H1 (cell line): ENCODE measurements at regions not wholly inside any gene's neighbourhood (a gene's known extent, or its start where the extent isn't known, plus 50 kb on each side); places are given as distances from the start of the nearest gene placed in this dataset.

ENCODE experiments used
- CTCF ChIA-PET: fragments of 300-600 bp; sonication (Branson Sonifier 250); formaldehyde crosslinking; loops from one replicate; lab custom pipeline; 2021; ENCODE audit not compliant: partially characterized antibody; lab: Charles Lee
- POLR2A ChIA-PET: fragments of 300-600 bp; sonication (Branson Sonifier 250); formaldehyde crosslinking; loops from one replicate; lab custom pipeline; 2021; ENCODE audit warnings: inconsistent platforms; ENCODE audit not compliant: partially characterized antibody; lab: Charles Lee
- DNase-seq, 2 experiments: peaks; one replicate each; pipeline versions ENCODE4 v3.0.0 to v3.0.0-alpha.2; 2010 to 2022; ENCODE audit warnings: low spot score in 2 of 2, low read depth in 1 of 2, mixed read lengths in 1 of 2
- FAIRE-seq: peaks from 2 replicates; lab custom pipeline; 2011; peaks lifted over from hg19 to GRCh38; lab: Jason Lieb, UNC
- H2AFZ ChIP-seq: 2 replicates; pipeline ENCODE4 v1.8.1; 2012; ENCODE audit warnings: low read length, inconsistent platforms
- H2AK5ac ChIP-seq: 2 replicates; pipeline ENCODE4 v1.6.1; 2013; ENCODE audit warnings: low read depth, low read length
- H2BK120ac ChIP-seq: replicated peaks from 2 replicates; pipeline ENCODE3; 2013; ENCODE audit warnings: low read depth, low read length, inconsistent platforms
- H2BK12ac ChIP-seq: 2 replicates; pipeline ENCODE4 v1.6.1; 2013; ENCODE audit warnings: low read depth, low read length
- H2BK15ac ChIP-seq: 2 replicates; pipeline ENCODE4 v1.6.1; 2013; ENCODE audit warnings: low read length
- H2BK20ac ChIP-seq: 2 replicates; pipeline ENCODE4 v1.6.1; 2013; ENCODE audit warnings: low read length
- H2BK5ac ChIP-seq: 2 replicates; pipeline ENCODE4 v1.6.1; 2013; ENCODE audit warnings: low read depth, low read length
- H3K14ac ChIP-seq: 2 replicates; pipeline ENCODE4 v1.6.1; 2013; ENCODE audit warnings: inconsistent platforms; ENCODE audit not compliant: insufficient read length
- H3K18ac ChIP-seq: 2 replicates; pipeline ENCODE4 v1.6.1; 2013; ENCODE audit warnings: low read length; ENCODE audit errors: extremely low read depth
- H3K23ac ChIP-seq: 2 replicates; pipeline ENCODE4 v1.6.1; 2013; ENCODE audit warnings: inconsistent platforms; ENCODE audit not compliant: insufficient read length
- H3K23me2 ChIP-seq: 2 replicates; pipeline ENCODE4 v1.6.1; 2013; ENCODE audit warnings: low read depth, low read length
- H3K27ac ChIP-seq: 2 replicates; pipeline ENCODE4 v1.6.1; 2011; ENCODE audit warnings: low read depth, low read length, inconsistent platforms
- H3K27me3 ChIP-seq, 4 experiments: replicated peaks in 1 of 4; 1 replicate in 1 of 4; 2 replicates in 3 of 4; pipeline versions ENCODE4 v1.6.1 to v1.8.1; 2011 to 2013; ENCODE audit warnings: low read length in 3 of 4, mild to moderate bottlenecking in 3 of 4, inconsistent platforms in 2 of 4, mixed read lengths in 2 of 4, moderate library complexity in 1 of 4; ENCODE audit not compliant: control insufficient read depth in 3 of 4, insufficient read depth in 3 of 4; ENCODE audit errors: extremely low read depth in 1 of 4
- H3K36me3 ChIP-seq, 4 experiments: 2 replicates each; pipeline versions ENCODE4 v1.6.1 to v1.8.1; 2011 to 2013; ENCODE audit warnings: mild to moderate bottlenecking in 4 of 4, low read length in 3 of 4, moderate library complexity in 2 of 4, control low read depth in 1 of 4, inconsistent platforms in 1 of 4; ENCODE audit not compliant: insufficient read depth in 4 of 4, control insufficient read depth in 2 of 4
- H3K4ac ChIP-seq: replicated peaks from 2 replicates; pipeline ENCODE3; 2013; ENCODE audit warnings: low read length, low read depth, mixed read lengths, inconsistent platforms; ENCODE audit not compliant: insufficient read length
- H3K4me1 ChIP-seq, 4 experiments: replicated peaks in 1 of 4; 1 replicate in 1 of 4; 2 replicates in 3 of 4; pipeline versions ENCODE4 v1.6.1 to v1.8.1; 2011 to 2013; ENCODE audit warnings: low read length in 3 of 4, inconsistent platforms in 2 of 4, mixed read lengths in 1 of 4; ENCODE audit not compliant: insufficient read depth in 4 of 4, control insufficient read depth in 3 of 4
- H3K4me2 ChIP-seq, 2 experiments: 2 replicates each; pipeline versions ENCODE4 v1.6.1 to v1.8.1; 2011 to 2013; ENCODE audit warnings: low read depth in 2 of 2, low read length in 2 of 2, control low read depth in 1 of 2, inconsistent platforms in 1 of 2, mild to moderate bottlenecking in 1 of 2; ENCODE audit not compliant: insufficient read depth in 1 of 2
- H3K4me3 ChIP-seq, 4 experiments: fragments of 200-600, 300-600 bp in 1 of 4; sonication (generic), shearing (Covaris generic), sonication (Bioruptor Twin) in 1 of 4; 2 replicates each; pipeline versions ENCODE4 v1.5.1 to v1.8.1; 2011 to 2016; ENCODE audit warnings: low read length in 4 of 4, low read depth in 3 of 4, control low read depth in 2 of 4, inconsistent platforms in 2 of 4, mild to moderate bottlenecking in 2 of 4, mixed read lengths in 1 of 4, moderate library complexity in 1 of 4; ENCODE audit not compliant: insufficient read depth in 2 of 4; ENCODE audit errors: extremely low read depth in 1 of 4
- H3K56ac ChIP-seq: replicated peaks from 2 replicates; pipeline ENCODE3; 2013; ENCODE audit warnings: low read depth, mild to moderate bottlenecking, mixed read lengths, low read length, inconsistent platforms; ENCODE audit not compliant: insufficient read length
- H3K79me1 ChIP-seq: 2 replicates; pipeline ENCODE4 v1.6.1; 2013; ENCODE audit warnings: low read depth, low read length, control low read depth
- H3K79me2 ChIP-seq, 2 experiments: 2 replicates each; pipeline versions ENCODE4 v1.6.1 to v1.8.1; 2012 to 2013; ENCODE audit warnings: low read length in 2 of 2, mild to moderate bottlenecking in 2 of 2, inconsistent platforms in 1 of 2; ENCODE audit not compliant: insufficient read depth in 2 of 2, control insufficient read depth in 1 of 2
- H3K9ac ChIP-seq, 4 experiments: replicated peaks in 1 of 4; 1 replicate in 1 of 4; 2 replicates in 3 of 4; pipeline versions ENCODE4 v1.6.1 to v1.8.1; 2011 to 2013; ENCODE audit warnings: low read depth in 3 of 4, low read length in 3 of 4, control low read depth in 2 of 4, mild to moderate bottlenecking in 2 of 4, moderate library complexity in 2 of 4, inconsistent platforms in 1 of 4; ENCODE audit errors: extremely low read depth in 1 of 4
- H3K9me3 ChIP-seq, 2 experiments: 2 replicates each; pipeline versions ENCODE4 v1.6.1 to v1.8.1; 2012 to 2013; ENCODE audit warnings: mild to moderate bottlenecking in 2 of 2, moderate library complexity in 2 of 2, control low read depth in 1 of 2, inconsistent platforms in 1 of 2, low read depth in 1 of 2, low read length in 1 of 2, mixed read lengths in 1 of 2; ENCODE audit not compliant: insufficient read depth in 2 of 2
- H4K20me1 ChIP-seq, 2 experiments: replicated peaks in 1 of 2; 2 replicates each; pipeline versions ENCODE3 to v1.8.1; 2011 to 2013; ENCODE audit warnings: inconsistent platforms in 2 of 2, low read length in 2 of 2, mild to moderate bottlenecking in 1 of 2; ENCODE audit not compliant: insufficient read depth in 2 of 2, control insufficient read depth in 1 of 2
- H4K5ac ChIP-seq: 2 replicates; pipeline ENCODE4 v1.6.1; 2013; ENCODE audit warnings: low read length, low read depth, mixed read lengths, inconsistent platforms; ENCODE audit not compliant: insufficient read length
- H4K8ac ChIP-seq: 2 replicates; pipeline ENCODE4 v1.8.0; 2013; ENCODE audit warnings: mild to moderate bottlenecking, moderate library complexity, low read length, inconsistent platforms; ENCODE audit not compliant: insufficient read depth; ENCODE audit errors: extremely low read depth
- H4K91ac ChIP-seq: replicated peaks from 2 replicates; pipeline ENCODE3; 2013; ENCODE audit warnings: low read length, mixed read lengths, inconsistent platforms; ENCODE audit not compliant: insufficient read length
- CTCF ChIP-seq, 3 experiments: IDR thresholded peaks; 1 replicate in 2 of 3; 2 replicates in 1 of 3; pipeline versions ENCODE4 v1.5.1 to v1.6.1; 2011; ENCODE audit warnings: low read length in 3 of 3, mild to moderate bottlenecking in 3 of 3, inconsistent platforms in 2 of 3, low read depth in 1 of 3, moderate library complexity in 1 of 3; ENCODE audit not compliant: insufficient read depth in 1 of 3; ENCODE audit errors: control extremely low read depth in 1 of 3
- MAFK ChIP-seq: IDR thresholded peaks from 2 replicates; pipeline ENCODE4 v1.6.1; 2012; ENCODE audit warnings: low read depth, mild to moderate bottlenecking, improper control_type of control experiment, low read length
- NRF1 ChIP-seq: IDR thresholded peaks from 2 replicates; pipeline ENCODE4 v1.6.1; 2011; ENCODE audit warnings: mild to moderate bottlenecking, low read depth, low read length, improper control_type of control experiment
- POLR2A ChIP-seq, 2 experiments: IDR thresholded peaks; 1 replicate in 1 of 2; 2 replicates in 1 of 2; pipeline ENCODE4 v1.6.1; 2011; ENCODE audit warnings: low read depth in 2 of 2, low read length in 2 of 2, mild to moderate bottlenecking in 2 of 2; ENCODE audit errors: control extremely low read depth in 1 of 2
- RXRA ChIP-seq: IDR thresholded peaks from 2 replicates; pipeline ENCODE4 v1.6.1; 2011; ENCODE audit warnings: low read depth, mild to moderate bottlenecking, low read length, moderate library complexity; ENCODE audit not compliant: insufficient read depth
- ZNF274 ChIP-seq: IDR thresholded peaks from 2 replicates; pipeline ENCODE4 v1.7.0; 2012; ENCODE audit warnings: low read length, borderline replicate concordance; ENCODE audit errors: extremely low read depth
- WGBS, 2 experiments: shearing (Covaris generic) in 1 of 2; methylation state at CpG; one replicate each; pipeline versions ENCODE4 v1.1.6 to v1.1.7; 2013 to 2015; ENCODE audit warnings: low lambda C conversion rate in 2 of 2, mixed read lengths in 2 of 2, inconsistent platforms in 1 of 2, low coverage in 1 of 2, missing lambda C conversion rate in 1 of 2; ENCODE audit not compliant: insufficient replicate concordance in 2 of 2, insufficient coverage in 1 of 2, insufficient read length in 1 of 2; ENCODE audit errors: extremely low coverage in 1 of 2, missing lambda C conversion rate in 1 of 2; 5-methylcytosine and 5-hydroxymethylcytosine counted together

DNA sequence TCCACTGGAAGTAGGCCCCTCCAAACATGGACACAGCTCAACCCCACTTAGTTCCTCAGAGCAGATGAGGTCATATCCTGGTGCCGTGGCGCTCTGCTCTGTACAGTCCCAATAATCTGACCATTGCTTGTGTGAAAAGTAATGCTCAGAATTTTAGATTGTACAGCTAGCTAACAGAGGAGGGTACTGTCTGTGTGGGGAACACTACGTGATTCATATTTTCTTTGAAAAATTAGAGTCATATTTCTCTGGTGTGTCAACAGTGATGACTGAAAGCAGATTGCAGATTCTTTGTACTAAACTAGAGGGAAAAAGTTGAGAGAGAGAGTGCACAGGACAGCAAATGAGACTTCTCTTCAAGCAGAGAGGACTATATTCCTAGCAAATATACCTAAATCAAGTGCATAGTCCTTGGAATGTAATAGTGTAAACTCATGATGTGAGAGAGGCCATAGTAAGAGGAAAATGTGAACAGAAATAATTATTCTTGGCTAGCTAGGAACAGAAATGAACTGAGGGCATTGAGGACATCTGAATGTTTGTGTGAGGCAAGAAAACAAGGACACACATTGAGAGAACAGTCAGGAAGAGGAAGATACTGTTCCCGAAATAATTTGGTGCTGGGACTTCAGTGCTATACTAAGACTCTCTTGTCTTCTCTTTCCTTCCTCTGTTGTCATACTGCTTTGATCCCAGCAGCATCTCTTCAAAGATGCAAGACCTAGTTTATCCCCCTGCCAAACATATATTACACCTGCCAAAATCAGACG, 157.0 kb upstream of the RND3 start:
- no peaks in the 10 kb centered on the region for H3K27me3 ChIP-seq
- no peak overlapping the region for H3K14ac ChIP-seq
- no peaks in the 10 kb centered on the region for H3K23me2 ChIP-seq
- H2BK20ac ChIP-seq, result no peak overlapping the region
- no peaks in the 10 kb centered on the region for H4K20me1 ChIP-seq
- no peak overlapping the region for H3K4me3 ChIP-seq
- no peak overlapping the region for H3K23ac ChIP-seq
- H2BK15ac ChIP-seq, result no peak overlapping the region
- H2AFZ ChIP-seq, result no peak overlapping the region
- peak overlapping the region; percentile 44 for H4K91ac ChIP-seq
- no peak overlapping the region for H3K4me2 ChIP-seq
- no peaks in the 10 kb centered on the region for H3K36me3 ChIP-seq
- no peak for FAIRE-seq
- WGBS, 2 experiments, result 85% methylated on average over 5 of the region's 5 CpGs; no CpG with 5 or more reads in 1 of the 2 experiments
- no peak overlapping the region for H2BK5ac ChIP-seq
- H4K5ac ChIP-seq, result no peak overlapping the region
- POLR2A ChIA-PET, result no interaction called here
- no peak overlapping the region for H3K27ac ChIP-seq
- TF ChIP-seq NRF1, result no peak
- no peak for TF ChIP-seq CTCF (IDR thresholded peaks at IDR 0.05; ENCODE audit: control extremely low read depth in 1 of 3, insufficient read depth in 1 of 3, low read depth in 1 of 3, low read length in 3 of 3)
- no peak for TF ChIP-seq MAFK
- TF ChIP-seq ZNF274, result no peak
- TF ChIP-seq RXRA, result no peak
- no peak for TF ChIP-seq POLR2A (IDR thresholded peaks at IDR 0.05; ENCODE audit: control extremely low read depth in 1 of 2, low read depth in 2 of 2, low read length in 2 of 2)
- TF ChIP-seq, all 59 proteins: peak for 0
- no peak overlapping the region for H3K9ac ChIP-seq
- DNase-seq, result no peak
- H2BK120ac ChIP-seq, result no peak overlapping the region
- no peak overlapping the region for H2AK5ac ChIP-seq
- no peak overlapping the region for H4K8ac ChIP-seq
- CTCF ChIA-PET, result no interaction called here
- no peak overlapping the region for H2BK12ac ChIP-seq
- H3K56ac ChIP-seq, result no peak overlapping the region
- H3K9me3 ChIP-seq, result no peaks in the 10 kb centered on the region
- no peak overlapping the region for H3K4ac ChIP-seq
- H3K4me1 ChIP-seq, result peaks cover 0 to 5% (median 2%) of the 10 kb centered on the region in 4 experiments; a peak in 3 of 7 replicates
- no peak overlapping the region for H3K18ac ChIP-seq
- no peaks in the 10 kb centered on the region for H3K79me1 ChIP-seq
- no peaks in the 10 kb centered on the region for H3K79me2 ChIP-seq
